ENCODE measurements at regions not wholly inside any gene's neighbourhood (a gene's known extent, or its start where the extent isn't known, plus 50 kb on each side); places are given as distances from the start of the nearest gene placed in this dataset.

DNA sequence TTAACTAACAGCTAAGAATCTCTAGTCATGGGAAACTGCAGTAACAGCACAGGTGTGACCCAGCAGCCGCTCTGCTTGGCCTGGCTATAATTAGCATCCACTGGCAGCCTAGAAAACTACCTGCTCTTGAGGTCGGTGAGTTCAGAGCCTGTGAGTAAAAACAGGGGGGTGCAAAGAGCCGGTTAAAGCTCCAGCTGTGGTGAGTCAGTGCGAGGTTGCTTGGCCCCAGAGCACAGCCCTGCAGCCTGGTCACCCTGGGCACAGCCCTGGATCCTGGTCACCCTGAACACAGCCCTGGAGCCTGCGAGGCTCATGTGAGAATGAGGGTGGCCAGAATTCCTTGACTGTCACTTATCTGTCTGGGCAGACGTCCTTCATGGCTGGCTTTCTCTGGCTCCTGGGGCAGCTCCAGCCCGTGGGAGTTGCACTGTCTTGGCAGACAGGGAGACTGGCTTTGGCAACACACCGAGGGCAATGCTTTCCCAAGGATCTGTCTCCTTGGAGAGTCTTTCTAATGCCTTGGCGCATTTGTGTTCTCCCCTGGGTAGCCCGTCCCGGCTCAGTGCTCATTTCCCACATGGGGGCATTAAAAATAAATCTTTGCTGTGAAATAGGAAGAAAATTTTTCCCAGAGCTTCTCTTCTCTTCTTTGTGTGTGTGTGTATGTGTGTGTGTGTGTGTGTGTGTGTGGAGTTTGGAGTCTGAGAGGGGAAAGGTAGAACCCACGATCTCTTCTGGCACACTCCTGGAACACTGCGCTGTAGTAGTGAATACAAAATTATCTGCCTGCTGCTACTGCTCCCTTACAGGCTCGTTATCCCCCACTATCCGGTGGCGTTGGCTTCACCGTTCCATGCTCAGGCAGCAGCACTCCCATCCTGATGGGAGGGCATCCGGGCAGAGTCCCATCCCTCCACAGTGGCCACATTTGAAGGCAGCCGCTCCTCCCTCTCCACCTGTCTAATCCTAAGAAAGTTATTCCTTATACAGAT, 250.2 kb upstream of the MEX3C start:
- no peaks in the 10 kb centered on the region for H3K9me3 ChIP-seq (ENCODE audit: insufficient read depth, low read length, severe bottlenecking)
- H3K4me2 ChIP-seq (ENCODE audit: insufficient read depth, low read length) = no peak overlapping the region
- H3K79me2 ChIP-seq (ENCODE audit: insufficient read depth, low read length) = no peaks in the 10 kb centered on the region
- no peaks in the 10 kb centered on the region for H3K4me1 ChIP-seq (ENCODE audit: insufficient read depth, low read length)
- H4K20me1 ChIP-seq (ENCODE audit: insufficient read depth, low read length) = no peaks in the 10 kb centered on the region
- DNase-seq (no peak), ATAC-seq (ENCODE audit: insufficient read depth, low read depth) (no peak)
- no peak overlapping the region for H3K9ac ChIP-seq (ENCODE audit: low read depth, low read length)
- TF ChIP-seq, protein P1, sequence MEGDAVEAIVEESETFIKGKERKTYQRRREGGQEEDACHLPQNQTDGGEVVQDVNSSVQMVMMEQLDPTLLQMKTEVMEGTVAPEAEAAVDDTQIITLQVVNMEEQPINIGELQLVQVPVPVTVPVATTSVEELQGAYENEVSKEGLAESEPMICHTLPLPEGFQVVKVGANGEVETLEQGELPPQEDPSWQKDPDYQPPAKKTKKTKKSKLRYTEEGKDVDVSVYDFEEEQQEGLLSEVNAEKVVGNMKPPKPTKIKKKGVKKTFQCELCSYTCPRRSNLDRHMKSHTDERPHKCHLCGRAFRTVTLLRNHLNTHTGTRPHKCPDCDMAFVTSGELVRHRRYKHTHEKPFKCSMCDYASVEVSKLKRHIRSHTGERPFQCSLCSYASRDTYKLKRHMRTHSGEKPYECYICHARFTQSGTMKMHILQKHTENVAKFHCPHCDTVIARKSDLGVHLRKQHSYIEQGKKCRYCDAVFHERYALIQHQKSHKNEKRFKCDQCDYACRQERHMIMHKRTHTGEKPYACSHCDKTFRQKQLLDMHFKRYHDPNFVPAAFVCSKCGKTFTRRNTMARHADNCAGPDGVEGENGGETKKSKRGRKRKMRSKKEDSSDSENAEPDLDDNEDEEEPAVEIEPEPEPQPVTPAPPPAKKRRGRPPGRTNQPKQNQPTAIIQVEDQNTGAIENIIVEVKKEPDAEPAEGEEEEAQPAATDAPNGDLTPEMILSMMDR (IDR thresholded peaks at IDR 0.05; ENCODE audit: borderline replicate concordance, extremely low read depth, low read length, poor library complexity, severe bottlenecking) = no peak
- no peaks in the 10 kb centered on the region for H3K36me3 ChIP-seq (ENCODE audit: insufficient read depth, low read length)
- H3K4me3 ChIP-seq (ENCODE audit: low read depth in 1 of 2, low read length in 2 of 2) = no peak overlapping the region
- H2AFZ ChIP-seq (ENCODE audit: low read depth, low read length) = no peak overlapping the region
- H3K27me3 ChIP-seq (ENCODE audit: insufficient read depth, low read length, poor library complexity) = peaks cover 7% of the 10 kb centered on the region
- H3K27ac ChIP-seq (ENCODE audit: low read length) = no peak overlapping the region

DNA sequence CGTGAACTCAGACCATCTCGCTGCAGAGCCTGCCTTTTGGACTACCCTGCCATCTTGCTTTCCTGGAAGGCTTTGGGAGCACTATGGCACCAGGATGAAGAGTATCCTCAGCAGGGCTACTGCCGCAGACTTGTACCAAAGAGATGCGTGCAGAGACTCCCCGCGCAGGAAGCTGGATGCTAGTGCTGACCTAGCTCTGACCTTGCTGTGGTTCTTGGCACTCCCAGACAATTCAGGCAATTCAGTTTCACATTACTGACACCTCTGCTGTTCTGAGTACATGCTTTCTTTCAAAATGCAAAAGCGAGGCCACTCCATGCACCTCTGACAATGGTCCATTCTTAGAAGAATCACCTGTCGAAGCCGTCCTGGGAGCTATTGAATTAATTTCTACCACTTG, 251.5 kb upstream of the MEX3C start:
- ATAC-seq (ENCODE audit: insufficient read depth, low read depth) (no peak), DNase-seq (no peak)
- H3K9me3 ChIP-seq (ENCODE audit: insufficient read depth, low read length, severe bottlenecking) = no peaks in the 10 kb centered on the region
- no peak overlapping the region for H2AFZ ChIP-seq (ENCODE audit: low read depth, low read length)
- H3K27ac ChIP-seq (ENCODE audit: low read length) = no peak overlapping the region
- no peak overlapping the region for H3K9ac ChIP-seq (ENCODE audit: low read depth, low read length)
- no peaks in the 10 kb centered on the region for H3K4me1 ChIP-seq (ENCODE audit: insufficient read depth, low read length)
- TF ChIP-seq, protein P1 (IDR thresholded peaks at IDR 0.05; ENCODE audit: borderline replicate concordance, extremely low read depth, low read length, poor library complexity, severe bottlenecking) = no peak
- H3K4me3 ChIP-seq (ENCODE audit: low read depth in 1 of 2, low read length in 2 of 2) = no peak overlapping the region
- no peaks in the 10 kb centered on the region for H4K20me1 ChIP-seq (ENCODE audit: insufficient read depth, low read length)
- H3K4me2 ChIP-seq (ENCODE audit: insufficient read depth, low read length) = no peak overlapping the region
- H3K27me3 ChIP-seq (ENCODE audit: insufficient read depth, low read length, poor library complexity) = peaks cover 5% of the 10 kb centered on the region
- no peaks in the 10 kb centered on the region for H3K79me2 ChIP-seq (ENCODE audit: insufficient read depth, low read length)
- H3K36me3 ChIP-seq (ENCODE audit: insufficient read depth, low read length) = no peaks in the 10 kb centered on the region

DNA sequence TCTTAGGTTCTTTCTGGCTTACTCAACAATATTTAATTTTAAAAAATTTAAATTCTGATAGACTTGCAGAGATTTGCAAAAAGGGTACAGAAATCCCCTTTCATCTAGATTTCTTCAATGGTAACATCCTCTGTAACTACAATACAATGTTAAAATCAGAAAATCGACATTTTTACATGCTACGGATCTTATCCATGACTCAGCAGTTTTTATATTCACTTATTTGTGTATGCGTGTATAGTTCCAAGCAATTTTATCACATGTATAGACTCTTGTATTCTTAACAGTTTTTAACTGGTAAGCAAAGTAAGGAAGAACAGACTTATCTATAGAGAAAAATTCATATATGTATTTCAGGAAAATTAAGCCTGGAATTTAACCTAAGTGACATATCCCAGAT, 256.1 kb upstream of the MEX3C start:
- Histone ChIP-seq H4K20me1 (ENCODE audit: insufficient read depth, low read length) (no peaks in the 10 kb centered on the region), H3K9ac (ENCODE audit: low read depth, low read length) (no peak overlapping the region), H3K27me3 (ENCODE audit: insufficient read depth, low read length, poor library complexity) (no peaks in the 10 kb centered on the region), H3K4me2 (ENCODE audit: insufficient read depth, low read length) (no peak overlapping the region), H3K36me3 (ENCODE audit: insufficient read depth, low read length) (no peaks in the 10 kb centered on the region), H3K79me2 (ENCODE audit: insufficient read depth, low read length) (no peaks in the 10 kb centered on the region), H3K9me3 (ENCODE audit: insufficient read depth, low read length, severe bottlenecking) (no peaks in the 10 kb centered on the region), H3K4me3 (ENCODE audit: low read depth in 1 of 2, low read length in 2 of 2) (no peak overlapping the region), H3K27ac (ENCODE audit: low read length) (no peak overlapping the region), H3K4me1 (ENCODE audit: insufficient read depth, low read length) (no peaks in the 10 kb centered on the region), H2AFZ (ENCODE audit: low read depth, low read length) (no peak overlapping the region)
- ATAC-seq (ENCODE audit: insufficient read depth, low read depth) = no peak
- TF ChIP-seq, protein P1 (IDR thresholded peaks at IDR 0.05; ENCODE audit: borderline replicate concordance, extremely low read depth, low read length, poor library complexity, severe bottlenecking) = no peak
- no peak for TF ChIP-seq EZH2 (IDR thresholded peaks at IDR 0.05; ENCODE audit: borderline replicate concordance, low read depth, low read length, severe bottlenecking)
- DNase-seq = no peak
